ENCODE measurements at regions not wholly inside any gene's neighbourhood (a gene's known extent, or its start where the extent isn't known, plus 50 kb on each side); places are given as distances from the start of the nearest gene placed in this dataset.

DNA sequence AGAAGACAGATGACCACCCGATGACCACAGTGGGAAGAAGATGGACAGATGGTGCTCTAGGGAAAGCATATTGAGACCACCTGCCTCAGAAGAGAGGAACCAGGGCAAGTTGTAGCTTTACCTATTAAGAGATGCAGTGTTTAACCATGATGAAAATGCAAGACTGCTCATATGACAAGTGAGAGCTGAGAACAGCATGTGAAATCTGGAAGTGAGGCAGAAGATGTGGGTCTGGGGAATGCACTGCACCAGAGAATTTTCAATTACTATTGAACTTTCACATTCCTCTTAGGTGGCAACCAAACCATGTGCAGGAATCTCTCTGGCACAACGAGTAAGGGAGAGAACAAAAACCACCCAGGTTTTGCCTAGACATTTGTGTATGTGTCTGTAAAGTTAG, 184.8 kb upstream of the CRIM1 start:
- TF ChIP-seq, protein P1, sequence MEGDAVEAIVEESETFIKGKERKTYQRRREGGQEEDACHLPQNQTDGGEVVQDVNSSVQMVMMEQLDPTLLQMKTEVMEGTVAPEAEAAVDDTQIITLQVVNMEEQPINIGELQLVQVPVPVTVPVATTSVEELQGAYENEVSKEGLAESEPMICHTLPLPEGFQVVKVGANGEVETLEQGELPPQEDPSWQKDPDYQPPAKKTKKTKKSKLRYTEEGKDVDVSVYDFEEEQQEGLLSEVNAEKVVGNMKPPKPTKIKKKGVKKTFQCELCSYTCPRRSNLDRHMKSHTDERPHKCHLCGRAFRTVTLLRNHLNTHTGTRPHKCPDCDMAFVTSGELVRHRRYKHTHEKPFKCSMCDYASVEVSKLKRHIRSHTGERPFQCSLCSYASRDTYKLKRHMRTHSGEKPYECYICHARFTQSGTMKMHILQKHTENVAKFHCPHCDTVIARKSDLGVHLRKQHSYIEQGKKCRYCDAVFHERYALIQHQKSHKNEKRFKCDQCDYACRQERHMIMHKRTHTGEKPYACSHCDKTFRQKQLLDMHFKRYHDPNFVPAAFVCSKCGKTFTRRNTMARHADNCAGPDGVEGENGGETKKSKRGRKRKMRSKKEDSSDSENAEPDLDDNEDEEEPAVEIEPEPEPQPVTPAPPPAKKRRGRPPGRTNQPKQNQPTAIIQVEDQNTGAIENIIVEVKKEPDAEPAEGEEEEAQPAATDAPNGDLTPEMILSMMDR (conservative IDR thresholded peaks at IDR 0.05; ENCODE audit: low read depth, low read length): no peak
- TF ChIP-seq EZH2 (IDR thresholded peaks at IDR 0.05; ENCODE audit: borderline replicate concordance, low read depth, low read length, poor library complexity, severe bottlenecking): no peak
